ENCODE measurements at regions not wholly inside any gene's neighbourhood (a gene's known extent, or its start where the extent isn't known, plus 50 kb on each side); places are given as distances from the start of the nearest gene placed in this dataset.

- TF ChIP-seq POLR2A (IDR thresholded peaks at IDR 0.05): no peak
- no peak for TF ChIP-seq CTCF (IDR thresholded peaks at IDR 0.05)
Measured at GRCh38 chr2:35033748-35034147, 1321.8 kb upstream of the CRIM1 start.
